Liver (tissue), 3 donors: ENCODE measurements at regions not wholly inside any gene's neighbourhood (a gene's known extent, or its start where the extent isn't known, plus 50 kb on each side); places are given as distances from the start of the nearest gene placed in this dataset.
A peak's percentile ranks its signal among the peaks of the same experiment; 100 is the strongest.

Experiments used
- CTCF ChIP-seq: fragments of 150-350 bp; IDR thresholded peaks from 2 replicates; pipeline ENCODE4 v1.5.1; 2017; ENCODE audit warnings: improper control_type of control experiment, low read depth, low read length; ENCODE audit not compliant: missing input control
- RAD21 ChIP-seq, 2 donors: IDR thresholded peaks; 2 replicates each; pipeline ENCODE4 v1.6.1; 2016; ENCODE audit warnings: antibody characterized with exemption in 2 of 2, mild to moderate bottlenecking in 2 of 2
- REST ChIP-seq: IDR thresholded peaks from 2 replicates; pipeline ENCODE4 v1.6.1; 2016; ENCODE audit warnings: antibody characterized with exemption, mild to moderate bottlenecking
- donor health status: healthy.
- donor health status: healthy.

GRCh38 chr22:48405741-48406140, 1421.9 kb downstream of the BRD1 start:
- TF ChIP-seq REST (no peak), RAD21 (IDR thresholded peaks at IDR 0.05) (peak in 1 of 2 donors; percentile 10), CTCF (no peak)
